ENCODE measurements at regions not wholly inside any gene's neighbourhood (a gene's known extent, or its start where the extent isn't known, plus 50 kb on each side); places are given as distances from the start of the nearest gene placed in this dataset.

DNA sequence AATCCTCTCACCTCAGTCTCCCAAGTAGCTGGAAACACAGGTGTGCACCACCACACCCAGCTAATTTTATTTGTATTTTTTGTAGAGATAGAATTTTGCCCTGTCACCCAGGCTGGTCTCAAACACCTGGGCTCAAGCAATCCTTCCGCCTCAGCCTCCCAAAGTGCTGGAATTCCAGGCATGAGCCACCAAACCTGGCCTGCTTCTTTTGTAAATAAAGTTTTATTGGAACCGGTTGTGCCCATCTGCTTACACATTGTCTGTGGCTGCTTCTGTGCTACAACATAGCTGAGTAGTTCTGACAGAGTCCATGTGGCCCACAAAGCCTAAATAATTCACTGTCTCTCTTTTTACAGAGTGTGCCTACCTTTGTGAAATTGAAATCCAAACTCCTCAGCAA is 109.7 kb upstream of the NRSN1 start:
- no peak for DNase-seq

DNA sequence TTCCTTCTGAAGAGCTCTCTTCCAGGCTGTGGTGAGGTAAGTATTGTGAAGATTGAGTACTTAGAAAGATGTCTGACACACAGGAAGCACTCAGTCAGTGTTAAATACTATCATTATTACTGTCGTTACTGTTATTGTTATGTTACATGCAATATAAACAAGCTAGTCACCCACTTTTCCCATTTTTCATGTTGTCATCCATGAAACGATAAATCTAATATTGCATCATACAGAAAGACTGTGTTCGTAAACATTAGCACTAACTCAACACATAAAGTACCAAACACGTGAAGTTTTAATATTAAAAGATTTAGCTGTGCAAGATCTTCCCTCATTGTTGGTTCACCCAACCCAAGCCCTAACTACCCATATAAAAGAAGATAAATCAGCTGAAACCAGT is 109.2 kb upstream of the NRSN1 start:
- no peak for DNase-seq

DNA sequence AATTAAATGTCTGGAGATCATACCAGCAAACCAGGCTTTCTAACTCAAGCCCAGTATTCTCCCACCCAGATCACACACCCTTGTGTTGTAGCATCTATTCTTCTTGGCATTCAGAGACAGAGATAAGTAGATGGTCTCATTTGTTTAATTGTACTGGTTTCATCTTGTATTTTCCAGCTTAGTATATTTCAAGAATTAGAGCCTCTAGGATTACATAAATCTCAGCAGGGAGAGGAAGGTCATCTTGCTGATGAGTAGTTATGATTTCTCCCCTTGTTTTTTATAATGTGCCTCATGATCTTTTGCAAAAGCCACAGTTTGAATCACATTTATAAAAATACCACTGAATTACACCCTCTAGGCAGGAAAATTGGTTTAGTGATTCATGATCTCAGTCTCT is 106.6 kb upstream of the NRSN1 start:
- no peak for DNase-seq

DNA sequence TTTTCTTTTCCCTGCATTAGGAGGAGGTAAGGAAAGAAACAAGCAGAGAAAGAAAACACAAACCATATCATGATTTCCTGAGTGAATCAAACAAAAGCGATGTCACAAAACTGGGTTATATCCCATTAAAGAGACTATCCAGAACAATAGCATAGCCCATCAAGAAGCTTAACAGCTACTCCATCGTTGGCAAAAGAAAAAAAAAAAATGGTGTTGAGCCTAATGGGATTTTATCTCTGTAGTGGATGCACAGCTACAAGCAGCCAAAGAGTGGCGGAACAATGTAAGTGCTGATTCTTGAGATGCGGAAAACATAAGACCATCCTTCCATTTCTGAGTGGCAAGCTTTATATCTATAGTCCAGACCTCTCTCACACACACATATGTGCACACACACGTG is 106.2 kb upstream of the NRSN1 start:
- DNase-seq, result no peak

DNA sequence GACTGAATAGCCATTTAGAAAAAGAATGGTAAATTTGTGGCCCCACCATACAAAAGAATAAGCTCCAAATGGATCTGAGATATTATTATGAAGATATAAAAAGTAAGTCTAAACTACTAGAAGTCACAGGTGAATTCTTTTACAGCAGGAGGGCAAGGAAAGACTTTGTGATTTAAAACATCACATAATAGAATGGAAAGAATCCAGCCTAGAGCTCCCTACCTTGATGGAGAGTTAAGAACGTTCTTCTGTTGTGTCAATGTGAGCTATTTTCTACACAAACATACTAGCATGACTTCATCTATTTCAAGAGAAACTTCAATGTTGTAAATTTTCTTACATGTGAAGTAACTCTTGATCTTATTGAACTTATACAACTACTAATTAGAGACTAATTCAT is 100.0 kb upstream of the NRSN1 start:
- no peak for DNase-seq

DNA sequence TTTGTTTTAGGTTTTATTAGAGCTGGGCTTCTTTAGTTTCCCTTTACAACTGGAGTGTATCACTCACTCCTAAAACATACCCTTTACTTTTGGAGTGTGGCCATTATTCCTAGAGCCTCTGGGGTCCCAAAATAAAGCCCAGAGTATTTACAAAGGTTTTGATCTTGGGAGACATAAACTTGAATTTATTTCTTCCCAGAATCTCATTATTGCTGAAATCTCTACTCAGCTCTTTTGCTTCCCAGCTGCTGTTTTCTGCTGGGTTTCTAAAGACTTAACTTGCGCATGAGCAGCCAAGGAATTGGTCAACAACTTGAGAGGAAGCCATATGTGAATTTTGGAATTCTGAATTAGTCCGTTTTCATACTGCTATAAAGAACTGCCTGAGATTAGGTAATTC is 94.5 kb upstream of the NRSN1 start:
- DNase-seq, result peak; percentile 8 to 74 (median 21)

DNA sequence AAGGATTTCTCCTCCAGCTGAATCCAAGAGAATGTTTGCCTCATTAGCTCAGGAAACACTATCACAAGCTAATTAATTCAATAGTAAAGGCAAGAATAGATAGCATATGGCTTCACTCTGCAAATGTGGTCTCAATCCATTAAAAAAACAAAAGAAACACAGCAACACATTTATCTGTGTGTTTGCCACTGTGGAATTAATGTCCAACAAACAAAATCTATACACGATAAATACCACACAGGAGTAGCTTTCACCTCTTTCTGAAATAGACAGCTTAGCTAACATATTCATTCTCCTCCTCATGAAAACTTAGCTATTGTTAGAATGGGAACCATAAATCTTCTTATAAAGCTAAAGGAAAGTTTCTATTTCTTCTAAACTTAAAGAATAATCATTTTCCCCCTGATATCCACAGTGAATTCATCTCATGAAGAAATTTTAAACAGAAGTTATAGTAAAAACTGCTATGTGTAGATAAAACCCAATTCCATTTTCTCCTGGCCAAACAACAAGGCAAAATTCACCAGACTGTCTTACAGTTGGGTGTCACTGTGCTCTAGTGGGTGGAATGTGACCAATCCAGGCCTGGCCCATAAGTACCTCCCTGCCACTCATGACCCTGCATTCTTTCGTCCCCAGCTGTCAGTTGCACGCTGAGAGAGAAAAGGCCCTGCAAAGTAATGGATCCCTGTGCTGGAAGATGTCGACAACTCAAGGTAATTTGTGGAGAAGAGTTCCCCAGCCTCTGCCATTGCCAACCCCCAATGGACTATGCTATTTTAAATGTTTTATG is 92.9 kb upstream of the NRSN1 start:
- DNase-seq, result no peak

DNA sequence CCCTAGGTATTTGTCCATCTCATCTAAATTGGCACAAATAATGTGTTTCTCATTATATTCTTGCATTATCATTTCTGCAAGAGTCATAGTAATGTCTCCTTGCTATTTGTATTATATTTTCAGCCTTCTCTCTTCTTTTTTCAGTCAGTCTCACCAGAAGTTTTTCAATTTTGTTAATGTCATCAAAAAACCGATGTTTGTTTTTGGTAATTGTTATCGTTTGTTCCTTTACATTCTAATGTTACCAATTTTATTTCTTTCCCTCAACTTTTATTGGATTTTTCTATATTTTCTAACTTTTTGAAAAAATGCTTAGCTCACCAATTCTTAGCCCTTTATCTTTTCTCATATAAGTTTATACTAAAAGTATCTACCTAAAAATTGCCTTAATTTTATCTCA is 82.2 kb upstream of the NRSN1 start:
- DNase-seq, result no peak

DNA sequence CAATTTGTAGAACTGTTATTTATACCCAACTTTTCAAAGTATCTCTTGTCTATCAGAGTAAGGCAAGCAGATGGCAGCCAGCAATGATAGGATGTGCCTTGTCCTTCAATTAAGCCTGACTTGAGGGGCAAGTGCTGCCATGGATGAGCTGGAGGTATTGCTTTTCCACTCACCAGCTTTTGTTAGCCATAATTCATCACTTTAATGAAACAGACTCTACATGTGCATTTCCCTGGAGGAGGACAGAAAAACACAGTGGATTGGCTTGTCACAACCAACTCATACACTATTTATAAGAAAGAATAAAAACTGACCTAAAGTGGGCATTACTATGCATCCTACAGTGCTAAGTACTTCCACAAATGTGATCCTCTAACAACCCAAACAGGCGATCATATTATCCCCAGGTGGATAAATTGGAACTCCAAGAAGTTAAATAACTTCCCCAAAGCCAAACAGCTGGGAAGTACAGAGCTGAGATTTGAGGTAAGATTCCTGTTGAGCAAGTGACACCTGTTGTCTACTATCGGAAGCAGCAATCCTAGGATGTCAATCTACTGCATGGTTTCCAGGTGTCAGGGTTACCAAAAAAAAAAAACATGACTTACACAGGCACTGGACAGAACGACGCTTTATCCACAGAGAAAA is 73.9 kb upstream of the NRSN1 start:
- peak in 1 of 3 donors; percentile 64 for DNase-seq

DNA sequence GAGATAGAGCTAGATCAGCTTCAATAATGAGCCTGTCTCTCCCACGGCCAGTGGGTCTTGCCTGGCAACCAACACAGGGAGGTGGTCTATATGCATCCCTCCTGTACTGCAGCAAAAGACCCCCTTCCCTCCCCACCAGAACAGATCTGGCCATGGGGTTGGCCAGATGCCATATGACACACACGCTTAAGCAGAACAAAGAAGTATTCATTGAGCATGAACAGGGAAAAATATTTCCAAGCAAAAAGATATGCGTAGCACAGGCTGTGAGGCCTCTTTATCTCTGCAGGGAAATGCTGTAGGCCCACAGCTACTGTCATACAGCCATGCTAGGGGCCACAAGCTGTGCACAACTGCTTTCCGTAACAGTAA is 73.4 kb upstream of the NRSN1 start:
- DNase-seq, result peak in 1 of 3 donors; percentile 62

DNA sequence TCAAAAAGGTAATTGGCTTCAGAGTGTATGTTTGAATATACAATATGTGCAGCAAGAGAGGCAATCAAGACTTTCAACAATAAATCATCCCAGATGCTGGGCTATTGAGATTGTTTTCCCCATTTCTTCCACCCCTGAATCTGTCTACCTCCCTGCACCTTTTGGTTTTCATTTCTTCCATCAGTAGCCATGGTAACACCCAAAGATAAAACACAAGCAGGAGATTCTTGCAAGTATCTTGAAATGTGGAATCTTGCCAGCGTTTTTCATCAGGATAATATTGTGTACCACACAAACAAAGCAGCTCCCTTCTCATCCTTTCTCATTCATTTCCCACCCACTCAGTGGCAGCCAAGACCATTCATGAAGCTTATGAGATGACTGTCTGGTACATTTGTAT is 73.0 kb upstream of the NRSN1 start:
- DNase-seq, result peak in 1 of 3 donors; percentile 7

DNA sequence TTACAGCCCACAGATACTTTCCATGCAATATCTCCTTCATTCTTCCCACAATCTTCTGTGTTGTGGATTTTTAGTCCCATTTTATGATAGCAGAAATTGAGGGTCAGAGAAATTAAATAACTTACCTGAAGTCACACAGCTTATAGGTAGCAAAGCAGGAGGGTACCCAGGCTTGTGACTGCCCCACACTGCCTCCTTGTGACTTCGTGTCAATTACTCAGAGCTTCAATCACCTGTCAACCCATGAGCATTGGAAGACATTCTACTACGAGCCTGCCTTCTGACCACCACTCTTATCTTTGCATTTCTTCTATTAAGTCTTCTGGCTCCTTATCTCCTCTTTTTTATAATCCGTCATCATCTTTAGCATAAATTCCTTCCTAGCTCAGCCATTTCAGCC is 71.6 kb upstream of the NRSN1 start:
- DNase-seq, result no peak

DNA sequence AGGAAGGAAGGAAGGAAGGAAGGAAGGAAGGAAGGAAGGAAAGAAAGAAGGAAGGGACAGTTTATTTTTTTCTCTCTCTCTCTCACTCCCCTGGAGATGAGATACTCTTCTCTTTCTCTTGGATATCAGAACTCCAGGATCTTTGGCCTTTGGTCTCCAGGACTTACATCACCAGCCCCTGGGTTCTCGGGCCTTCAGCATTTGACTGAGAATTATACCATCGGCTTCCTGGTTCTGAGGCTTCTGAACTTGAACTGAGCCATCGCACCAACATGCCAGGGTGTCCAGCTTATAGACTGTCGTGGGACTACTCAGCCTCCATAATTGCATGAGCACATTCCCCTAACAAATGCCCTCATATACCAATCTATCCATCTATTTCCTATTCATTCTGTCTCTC is 69.4 kb upstream of the NRSN1 start:
- DNase-seq, result no peak

DNA sequence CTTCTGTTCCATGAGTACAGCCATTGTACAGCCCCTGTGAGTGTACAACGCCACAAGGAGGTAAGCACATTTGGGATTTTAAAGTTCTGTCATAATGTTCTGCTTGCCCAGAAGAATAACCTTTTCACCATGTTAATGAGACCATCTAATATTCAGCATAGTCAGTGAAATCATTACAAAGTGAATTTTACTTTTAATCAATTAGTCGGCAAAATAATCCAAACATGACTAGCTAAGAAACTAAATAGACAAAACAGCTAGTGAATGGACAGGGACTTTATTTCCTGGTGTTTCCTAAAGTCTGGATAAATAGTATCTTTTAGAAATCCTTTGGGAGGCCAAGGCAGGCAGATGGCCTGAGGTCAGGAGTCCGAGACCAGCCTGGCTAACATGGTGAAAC is 69.0 kb upstream of the NRSN1 start:
- no peak for DNase-seq

DNA sequence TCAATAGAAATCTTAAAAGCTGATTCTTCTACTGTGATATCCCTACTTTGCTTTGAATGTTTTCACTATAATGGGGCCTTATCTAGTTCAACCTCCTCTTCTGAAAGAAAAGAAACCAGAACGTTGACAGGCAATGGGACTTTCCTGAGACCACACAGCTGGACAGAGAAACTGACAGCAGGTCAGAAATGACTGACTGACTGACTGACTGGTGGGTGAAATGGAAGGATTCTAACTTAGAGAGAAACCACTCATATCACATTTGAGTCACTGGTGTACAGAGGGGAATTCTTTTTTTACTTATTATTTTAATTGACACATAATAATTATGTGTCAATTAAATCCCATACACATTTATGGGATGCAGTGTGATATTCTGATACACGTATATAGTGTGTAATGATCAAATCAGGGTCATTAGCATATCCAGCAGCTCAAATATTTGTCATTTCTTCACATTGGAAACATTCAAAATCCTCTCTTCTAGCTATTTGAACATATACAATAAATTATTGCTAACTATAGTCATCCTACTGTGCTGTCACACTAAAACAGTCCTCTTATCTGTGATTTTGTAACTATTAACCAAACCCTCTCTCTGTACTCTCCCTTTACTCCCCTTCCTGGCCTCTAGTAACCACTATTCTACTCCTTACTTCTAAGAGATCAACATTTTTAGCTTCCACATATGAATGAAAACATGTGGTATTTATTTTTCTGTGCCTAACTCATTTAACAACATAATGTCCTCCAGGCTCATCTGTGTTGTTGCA is 64.8 kb upstream of the NRSN1 start:
- DNase-seq, result no peak

DNA sequence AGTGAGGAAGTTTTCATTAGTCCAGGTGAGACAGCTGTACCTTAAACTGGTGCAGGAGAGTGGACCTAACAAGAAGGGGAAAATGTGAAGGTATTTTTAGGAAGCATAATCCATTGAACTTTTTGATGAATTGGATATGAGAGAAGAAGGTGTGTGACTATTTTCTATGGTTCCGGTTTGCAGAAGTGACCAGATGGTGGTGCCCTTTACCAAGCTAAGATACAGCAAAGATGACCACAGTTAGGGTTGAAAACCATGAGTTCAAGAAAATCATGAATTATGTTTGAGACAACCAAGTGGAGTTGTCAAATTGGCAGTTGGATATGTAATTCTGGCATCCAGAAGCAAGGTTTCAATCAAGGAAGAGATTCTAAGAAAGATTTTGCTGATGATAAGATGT is 61.9 kb upstream of the NRSN1 start:
- peak in 1 of 3 donors; percentile 39 for DNase-seq

DNA sequence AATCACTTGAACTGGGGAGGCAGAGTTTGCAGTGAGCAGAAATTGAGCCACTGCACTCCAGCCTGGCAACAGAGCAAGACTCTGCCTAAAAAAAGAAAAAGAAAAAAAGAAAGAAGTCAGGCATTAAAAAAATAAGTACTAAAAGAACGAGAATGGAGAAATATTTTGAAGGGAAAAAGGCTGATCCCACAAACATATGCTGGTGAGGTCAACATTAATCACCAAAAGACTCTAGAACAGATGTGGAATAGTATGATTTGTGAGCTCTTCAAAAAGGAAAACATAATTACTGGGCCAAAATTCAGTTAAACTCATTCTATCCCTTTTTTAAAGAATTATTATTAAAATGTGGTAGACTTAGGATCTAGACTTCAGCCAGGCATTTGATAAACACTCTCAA is 61.2 kb upstream of the NRSN1 start:
- DNase-seq, result peak in 1 of 3 donors; percentile 19

DNA sequence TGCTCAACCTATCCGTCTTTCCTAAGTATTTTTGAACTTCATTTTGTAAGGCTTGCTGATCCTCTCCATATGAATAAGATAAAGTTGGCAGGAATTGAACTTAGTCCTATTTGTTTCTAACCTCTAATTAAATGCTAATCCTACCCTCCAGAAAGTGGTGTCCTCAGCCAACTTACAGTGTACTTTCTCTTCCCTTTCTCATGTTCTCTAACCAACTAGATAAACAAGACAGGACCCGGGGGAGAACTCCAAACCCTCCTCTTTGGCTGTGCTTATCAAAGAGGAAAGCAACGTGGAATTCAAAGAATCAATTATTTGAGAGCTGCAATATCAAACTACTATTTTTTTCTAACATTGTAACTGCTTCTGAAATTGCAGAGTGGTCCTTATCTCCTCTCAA is 56.5 kb upstream of the NRSN1 start:
- DNase-seq, result peak in 1 of 3 donors; percentile 31

DNA sequence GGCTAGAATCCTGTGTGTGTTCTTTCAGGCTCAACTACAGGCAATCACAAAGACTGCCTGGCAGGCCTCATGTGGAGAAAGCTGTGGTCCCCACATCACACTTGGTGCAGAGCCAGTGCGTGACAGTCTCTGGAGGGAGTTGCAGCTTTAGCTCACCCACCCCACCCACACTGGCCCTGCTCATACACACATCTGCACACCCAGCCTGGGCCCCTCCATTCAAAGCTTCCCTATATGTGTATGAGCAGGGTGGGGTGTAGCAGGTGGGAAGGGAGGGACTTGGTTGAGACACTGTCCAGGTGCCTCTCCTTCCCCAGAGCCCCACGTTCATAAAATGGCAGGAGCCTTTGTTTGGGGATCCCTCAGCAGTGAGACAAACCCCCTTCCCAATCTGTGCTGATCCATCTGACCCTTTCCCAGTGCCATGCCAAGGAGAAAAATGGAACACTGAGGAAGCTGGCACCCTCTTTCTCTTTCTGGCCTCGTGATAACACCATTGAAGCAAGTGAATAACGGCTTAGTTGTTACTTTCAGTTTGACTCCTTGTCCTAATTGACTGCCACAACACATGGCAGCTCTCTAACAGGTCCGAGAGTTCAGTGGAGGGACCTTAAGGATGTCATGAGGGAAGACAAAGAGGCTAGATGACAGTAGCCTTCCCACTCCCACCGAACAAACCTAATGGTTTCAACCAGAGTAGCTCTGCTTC is 53.8 kb upstream of the NRSN1 start:
- DNase-seq, result no peak

DNA sequence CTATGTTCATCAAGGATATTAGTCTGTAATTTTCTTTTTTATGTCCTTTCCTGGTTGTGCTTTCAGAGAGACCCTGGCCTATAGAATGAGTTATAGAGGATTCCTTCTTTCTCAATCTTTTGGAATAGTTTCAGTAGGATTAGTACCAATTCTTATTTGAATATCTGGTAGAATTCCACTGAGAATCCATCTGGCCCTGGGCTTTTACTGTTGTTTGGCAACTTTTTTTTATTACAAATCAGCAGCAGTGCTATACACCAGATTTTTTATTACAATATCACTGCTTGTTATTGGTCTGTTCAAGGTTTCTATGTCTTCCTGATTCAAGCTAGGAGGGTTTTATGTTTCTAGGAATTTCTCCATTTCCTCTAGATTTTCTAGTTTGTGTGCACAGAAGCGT is 50.0 kb upstream of the NRSN1 start:
- peak in 1 of 3 donors; percentile 34 for DNase-seq
